SK-N-MC (cell line): ENCODE measurements at regions not wholly inside any gene's neighbourhood (a gene's known extent, or its start where the extent isn't known, plus 50 kb on each side); places are given as distances from the start of the nearest gene placed in this dataset.
"Not testable (repeated sequence)": the region's sequence is repeated elsewhere in the genome, so short reads cannot be mapped to it uniquely, and the experiment has no call there.

ENCODE experiments used
- EZH2 ChIP-seq: fragments of 200-600 bp; sonication (generic); IDR thresholded peaks from one replicate; pipeline ENCODE4 v1.6.1; 2017; ENCODE audit warnings: antibody characterized with exemption
- FOXP2 ChIP-seq: optimal IDR thresholded peaks from 2 replicates; pipeline ENCODE3; 2011; ENCODE audit warnings: mild to moderate bottlenecking, moderate library complexity; ENCODE audit not compliant: insufficient read depth; ENCODE audit errors: extremely low read length, control extremely low read depth
- POLR2AphosphoS5 ChIP-seq: IDR thresholded peaks from 2 replicates; pipeline ENCODE4 v1.6.1; 2012; ENCODE audit warnings: mild to moderate bottlenecking, low read depth, low read length, borderline replicate concordance

DNA sequence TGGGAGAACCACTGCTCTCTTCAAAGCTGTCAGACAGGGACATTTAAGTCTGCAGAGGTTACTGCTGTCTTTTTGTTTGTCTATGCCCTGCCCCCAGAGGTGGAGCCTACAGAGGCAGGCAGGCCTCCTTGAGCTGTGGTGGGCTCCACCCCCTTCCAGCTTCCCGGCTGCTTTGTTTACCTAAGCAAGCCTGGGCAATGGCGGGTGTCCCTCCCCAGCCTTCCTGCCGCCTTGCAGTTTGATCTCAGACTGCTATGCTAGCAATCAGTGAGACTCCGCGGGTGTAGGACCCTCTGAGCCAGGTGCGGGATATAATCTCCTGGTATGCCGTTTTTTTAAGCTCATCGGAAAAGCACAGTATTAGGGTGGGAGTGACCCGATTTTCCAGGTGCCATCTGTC is 141.0 kb downstream of the PLPPR4 start:
- TF ChIP-seq POLR2AphosphoS5, EZH2, FOXP2: not testable (repeated sequence)
